Medulla oblongata (tissue), 1 donor: ENCODE measurements at regions not wholly inside any gene's neighbourhood (a gene's known extent, or its start where the extent isn't known, plus 50 kb on each side); places are given as distances from the start of the nearest gene placed in this dataset.

Experiments
- DNase-seq: peaks from one replicate; pipeline ENCODE4 v3.0.0-alpha.2; 2015; ENCODE audit errors: extremely low spot score

DNA sequence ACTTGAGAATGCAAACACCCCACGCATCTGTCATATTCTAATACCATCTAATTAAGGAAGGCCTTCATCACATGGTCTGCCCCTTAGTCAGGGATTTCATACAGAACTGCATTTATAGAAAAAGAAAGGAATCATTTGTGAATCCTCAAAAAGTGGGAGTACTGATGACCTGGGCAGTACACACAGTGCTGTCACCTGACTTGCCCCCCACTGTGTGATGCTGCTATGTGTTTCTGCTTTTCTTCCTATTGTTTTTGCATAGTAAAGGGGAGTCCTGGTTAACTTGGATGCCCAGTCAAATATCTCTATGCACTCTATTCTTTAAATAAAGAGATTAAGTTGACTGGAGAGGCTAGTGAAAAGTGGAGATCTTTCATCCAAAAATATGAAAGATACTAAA, 1921.2 kb upstream of the PRR20A start:
- DNase-seq, result no peak

DNA sequence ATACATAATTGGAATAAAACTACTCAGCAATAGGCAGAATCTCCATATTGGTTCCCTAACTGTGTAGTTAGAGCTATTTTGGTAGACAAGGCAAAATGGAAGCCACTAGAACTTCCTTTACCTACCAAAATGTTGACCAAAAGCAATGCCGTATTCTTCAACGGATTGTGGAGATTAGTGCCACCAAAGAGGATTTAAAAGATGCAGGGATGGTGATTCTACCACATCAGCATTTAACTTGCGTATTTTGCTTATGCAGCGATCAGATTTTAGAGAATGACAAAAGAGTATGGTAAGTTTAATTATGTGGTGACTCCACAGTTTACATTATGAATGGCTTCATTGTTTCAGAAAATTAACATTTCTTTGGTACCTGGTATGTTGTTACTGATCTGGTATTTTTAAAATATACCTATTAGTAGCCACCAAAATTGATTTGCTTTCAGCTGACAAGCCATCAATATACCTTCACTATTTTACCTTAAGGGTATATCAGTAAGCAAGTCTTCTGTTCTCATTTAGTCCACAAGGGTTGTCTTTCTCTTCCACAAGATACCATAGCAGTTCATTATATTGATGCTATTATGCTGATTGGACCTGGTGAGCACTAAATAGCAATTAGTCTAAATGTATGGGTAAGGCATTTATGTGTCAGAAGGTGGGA, 1910.7 kb upstream of the PRR20A start:
- DNase-seq, result no peak

DNA sequence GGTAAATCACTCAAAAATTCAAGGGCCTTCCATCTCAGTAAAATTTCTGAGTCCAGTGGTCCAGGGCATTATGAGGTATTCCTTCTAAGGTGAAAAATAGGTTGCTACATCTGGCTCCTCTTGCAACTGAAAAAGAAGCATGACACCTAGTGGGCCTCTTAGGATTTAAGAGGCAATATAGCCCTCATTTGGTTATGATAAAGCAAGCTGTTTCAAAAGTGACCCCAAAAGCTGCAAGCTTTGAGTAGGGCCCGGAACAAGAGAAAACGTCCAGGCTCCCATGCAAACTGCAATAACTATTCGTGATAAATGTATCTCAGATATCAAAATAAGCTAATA, 1910.2 kb upstream of the PRR20A start:
- no peak for DNase-seq

DNA sequence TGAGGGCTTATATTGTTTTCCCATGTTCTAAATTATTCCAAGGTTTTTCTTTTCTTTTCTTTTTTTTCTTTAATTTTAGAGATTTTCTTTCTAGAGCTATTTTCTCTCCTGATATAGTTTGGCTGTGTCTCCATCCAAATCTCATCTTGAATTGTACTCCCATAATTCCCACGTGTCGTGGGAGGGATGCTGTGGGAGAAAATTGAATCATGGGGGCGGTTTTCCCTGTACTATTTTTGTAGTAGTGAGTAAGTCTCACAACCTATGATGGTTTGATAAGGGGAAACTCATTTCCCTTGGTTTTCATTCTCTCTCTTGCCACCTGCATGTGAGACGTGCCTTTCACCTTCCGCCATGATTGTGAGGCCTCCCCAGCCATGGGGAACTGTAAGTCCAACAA, 1906.4 kb upstream of the PRR20A start:
- no peak for DNase-seq

DNA sequence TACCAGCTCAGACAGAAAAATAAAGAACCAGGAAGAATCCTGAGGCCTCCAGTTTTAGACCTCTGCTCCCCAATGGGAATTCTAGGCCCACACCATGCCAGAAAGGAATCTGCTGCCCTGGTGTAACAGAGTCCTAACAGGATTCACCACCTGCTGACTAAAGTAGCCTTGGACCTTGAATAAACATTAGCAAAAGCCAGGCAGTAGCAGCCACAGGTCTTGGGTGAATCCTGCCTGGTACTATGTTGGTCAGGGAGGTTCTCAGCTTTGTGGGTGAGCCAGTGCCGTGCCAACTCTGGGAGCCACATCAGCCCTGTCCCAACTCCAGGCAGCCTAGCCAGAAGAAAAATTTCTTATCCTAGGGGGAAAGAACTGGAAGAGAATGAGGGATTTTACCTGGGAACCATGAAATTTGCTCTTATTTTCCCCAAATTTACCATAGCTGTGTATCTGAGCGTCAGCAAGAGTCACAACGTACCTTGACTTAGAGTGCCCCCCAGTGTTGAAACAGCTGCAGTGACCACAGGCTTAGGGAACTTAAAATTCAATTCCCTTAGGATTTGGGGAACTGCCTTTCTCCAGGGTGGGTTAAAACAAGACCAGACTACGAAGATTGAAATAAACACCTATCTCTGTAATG, 1895.6 kb upstream of the PRR20A start:
- DNase-seq, result no peak

DNA sequence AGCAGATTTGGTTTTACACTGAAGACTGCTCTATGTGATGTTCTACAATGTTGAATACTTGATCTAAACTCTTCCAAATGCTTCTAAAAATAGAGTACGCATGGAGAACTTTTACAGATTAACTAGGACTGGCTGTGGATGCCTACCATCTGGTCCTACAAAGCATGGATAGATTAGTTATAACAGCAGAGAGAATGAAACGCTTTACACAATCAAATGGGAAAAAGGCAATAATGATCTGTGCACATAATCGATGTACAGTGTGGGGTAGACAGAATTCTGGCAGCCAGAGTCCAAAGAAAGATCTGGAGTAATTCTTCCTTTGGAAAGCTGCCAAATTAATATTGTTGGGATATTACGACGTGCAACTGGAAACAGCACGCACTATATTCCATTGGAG, 1885.5 kb upstream of the PRR20A start:
- no peak for DNase-seq

DNA sequence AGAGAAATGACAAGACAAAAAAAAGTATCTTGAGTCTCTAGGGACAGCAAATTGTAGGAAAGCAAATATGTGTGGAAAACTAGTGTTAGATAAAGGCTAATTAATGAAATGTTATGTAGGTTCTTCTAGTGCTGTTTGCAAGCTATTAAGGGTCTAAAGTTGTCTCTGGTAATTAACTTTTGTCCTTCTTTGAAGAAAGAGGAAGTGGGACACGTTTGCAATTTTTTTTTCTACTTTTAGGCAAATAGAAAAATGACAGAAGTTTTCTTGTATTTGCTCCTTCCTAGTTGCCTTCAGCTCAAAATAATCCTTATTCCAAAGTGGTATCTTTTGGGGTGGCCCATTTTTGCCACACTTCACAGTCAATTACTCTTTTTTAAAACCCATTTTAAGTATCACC, 1877.7 kb upstream of the PRR20A start:
- no peak for DNase-seq

DNA sequence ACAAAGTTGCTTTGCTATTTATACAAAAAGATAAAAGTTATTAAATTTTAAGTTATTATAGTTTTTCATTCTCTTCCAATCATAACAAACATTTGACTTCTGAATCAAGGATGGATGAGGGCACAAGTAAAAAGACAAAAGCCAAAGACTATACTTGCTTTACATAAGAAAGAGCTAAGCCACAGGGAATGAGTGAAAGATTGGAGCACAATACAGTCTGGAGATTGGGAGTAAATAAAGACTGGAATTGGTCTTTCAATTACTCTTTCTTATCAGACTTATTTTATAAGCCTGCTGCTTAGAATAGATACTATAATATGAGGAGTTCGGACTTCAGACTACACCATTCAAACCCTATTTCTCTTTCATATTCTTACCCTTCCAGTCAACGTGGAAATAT, 1874.1 kb upstream of the PRR20A start:
- no peak for DNase-seq

DNA sequence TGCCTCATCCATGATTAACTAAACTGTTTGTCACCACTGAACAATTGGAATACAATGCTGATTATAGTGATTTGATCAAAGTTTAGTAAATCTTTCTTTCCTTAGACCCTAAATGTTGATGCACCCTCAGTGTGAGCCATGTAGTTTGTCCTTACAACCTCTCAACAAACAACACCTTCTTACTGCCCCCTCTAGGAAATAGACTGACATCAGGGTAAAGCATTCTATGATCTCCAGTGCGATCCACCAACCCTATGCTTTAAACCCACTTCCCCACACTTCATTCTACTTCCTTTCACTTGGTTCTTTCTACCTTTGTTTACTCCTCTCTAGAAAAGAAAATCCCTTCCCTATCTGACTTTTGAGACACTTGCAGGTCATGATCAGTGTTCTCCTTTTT, 1842.5 kb upstream of the PRR20A start:
- DNase-seq, result no peak

DNA sequence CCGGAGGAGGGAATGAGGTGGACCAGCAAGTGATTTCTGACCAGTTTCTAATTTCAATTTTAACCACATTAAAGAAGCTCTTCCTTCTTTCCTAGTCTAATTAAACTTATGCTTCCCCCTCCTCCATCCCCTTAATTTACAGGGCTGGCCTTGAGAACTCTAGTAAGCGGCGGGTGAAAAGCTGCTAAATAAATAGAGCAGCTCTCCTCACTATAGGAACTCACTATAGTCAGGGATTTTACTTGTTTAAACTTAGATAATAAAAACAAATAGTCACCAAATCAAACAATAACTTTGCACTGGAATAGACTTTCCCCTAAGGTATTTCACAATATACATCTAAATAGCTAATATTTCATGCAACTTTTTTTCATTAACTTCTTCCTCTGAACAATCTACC, 1838.2 kb upstream of the PRR20A start:
- no peak for DNase-seq

DNA sequence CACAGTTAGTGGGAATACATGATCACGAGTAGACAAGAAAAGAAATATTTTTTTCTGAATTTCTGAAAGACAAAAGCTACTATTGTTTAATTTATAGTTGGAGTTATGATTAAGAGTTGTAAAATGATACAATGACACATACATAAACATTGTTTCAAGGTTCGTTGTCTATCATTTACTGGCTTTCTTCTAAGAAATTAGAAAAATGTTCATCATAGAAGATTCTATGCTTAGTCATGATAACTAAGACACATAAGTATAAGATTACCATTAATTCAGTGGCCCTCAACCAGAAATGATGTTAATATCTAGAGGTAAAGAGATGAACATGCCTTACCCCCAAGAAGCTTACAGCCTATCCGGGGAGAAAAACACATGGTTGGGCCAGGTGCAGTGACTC, 1832.8 kb upstream of the PRR20A start:
- DNase-seq, result no peak

DNA sequence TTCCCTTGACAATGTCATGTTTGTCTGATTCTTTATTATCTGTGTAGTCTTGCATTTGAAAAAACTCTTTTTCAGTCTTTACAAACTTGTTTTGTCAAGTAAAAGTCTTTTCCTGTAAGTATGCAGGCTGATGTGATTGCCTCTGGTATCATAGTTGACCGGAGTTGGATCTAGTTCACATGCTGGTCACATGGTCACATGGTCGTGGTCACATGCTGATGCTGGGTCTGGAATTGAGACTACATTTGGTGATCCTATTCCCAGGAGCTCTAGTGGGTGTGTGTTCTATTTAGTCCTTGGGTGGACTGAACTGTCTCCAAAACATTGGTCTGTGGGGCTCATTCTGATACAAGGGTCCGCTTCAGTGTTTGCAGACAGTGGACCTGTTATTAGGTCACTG, 1798.8 kb upstream of the PRR20A start:
- no peak for DNase-seq

DNA sequence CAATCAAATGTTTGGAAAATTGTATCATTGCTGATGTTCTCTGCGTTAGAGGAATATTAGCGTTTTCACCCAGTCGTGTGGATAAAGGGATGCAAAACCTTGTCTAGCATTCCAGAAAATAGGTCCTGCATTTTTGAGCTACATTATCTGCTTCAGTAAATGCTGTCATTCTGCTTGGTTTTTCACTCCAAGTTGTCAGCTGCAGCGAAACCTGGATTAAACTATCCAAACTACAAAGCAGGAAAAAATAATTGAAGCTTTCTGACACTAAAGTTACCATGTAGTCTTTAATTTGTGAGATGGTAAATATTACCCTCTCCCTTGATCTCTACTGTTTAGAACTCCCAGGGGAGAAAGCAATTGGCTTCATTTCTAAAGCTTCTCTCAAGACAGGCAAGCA, 1795.5 kb upstream of the PRR20A start:
- no peak for DNase-seq

DNA sequence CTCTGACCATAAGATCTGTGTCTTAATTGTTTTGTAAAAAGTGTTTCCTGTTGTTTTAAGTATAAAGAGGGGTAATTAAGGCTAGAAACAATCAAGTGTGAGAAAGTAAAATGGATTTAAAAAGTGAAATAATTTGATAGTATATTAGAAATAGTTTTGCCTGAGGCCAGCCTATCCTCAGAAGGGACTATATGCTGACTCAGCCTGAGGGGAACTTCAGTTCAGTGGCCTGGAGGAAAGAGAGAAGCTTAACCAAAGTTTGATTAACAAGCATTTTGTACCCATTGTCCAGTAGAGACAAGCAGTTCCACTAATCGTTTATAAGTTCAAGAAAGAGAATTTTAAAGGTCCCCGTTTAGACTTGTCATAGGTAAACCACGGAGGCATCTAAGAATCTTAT, 1793.2 kb upstream of the PRR20A start:
- no peak for DNase-seq

DNA sequence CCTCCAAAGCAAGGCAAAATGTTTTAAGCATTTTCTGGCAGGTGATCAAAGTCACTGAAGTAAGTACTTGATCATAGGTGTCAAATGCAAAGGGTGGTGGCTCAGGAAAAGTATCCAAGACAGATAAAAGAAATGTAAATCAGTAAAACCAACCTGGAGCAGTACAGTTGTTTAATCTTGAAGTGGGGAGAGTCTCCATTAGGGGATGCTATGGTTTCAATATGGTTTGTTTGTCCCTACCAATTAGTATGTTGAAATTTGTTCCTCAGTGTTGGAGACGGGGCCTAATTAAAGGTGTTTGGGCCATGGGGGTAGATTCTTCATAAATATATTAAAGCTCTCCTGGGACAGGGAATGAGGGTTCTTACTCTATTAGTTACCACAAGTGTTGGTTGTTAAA, 1781.7 kb upstream of the PRR20A start:
- DNase-seq, result no peak

DNA sequence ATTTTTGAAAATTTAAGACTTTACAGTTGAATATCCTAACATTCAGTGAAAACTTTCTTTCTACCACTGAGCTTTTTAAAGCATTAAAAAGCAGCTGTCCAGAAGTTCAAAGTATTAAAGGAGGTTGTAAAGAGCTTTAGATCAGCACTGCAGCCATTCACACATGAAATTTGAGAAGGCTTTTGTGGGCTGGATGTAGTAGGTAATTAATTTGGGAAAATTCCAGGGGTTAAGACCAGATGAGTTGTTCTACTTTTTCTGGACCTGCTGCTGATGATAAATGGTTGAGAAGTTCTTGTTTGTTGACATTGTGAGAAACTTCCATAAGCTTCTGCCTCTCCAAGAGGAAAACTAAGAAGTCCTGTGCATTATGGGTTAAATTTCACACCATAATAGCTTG, 1779.6 kb upstream of the PRR20A start:
- no peak for DNase-seq

DNA sequence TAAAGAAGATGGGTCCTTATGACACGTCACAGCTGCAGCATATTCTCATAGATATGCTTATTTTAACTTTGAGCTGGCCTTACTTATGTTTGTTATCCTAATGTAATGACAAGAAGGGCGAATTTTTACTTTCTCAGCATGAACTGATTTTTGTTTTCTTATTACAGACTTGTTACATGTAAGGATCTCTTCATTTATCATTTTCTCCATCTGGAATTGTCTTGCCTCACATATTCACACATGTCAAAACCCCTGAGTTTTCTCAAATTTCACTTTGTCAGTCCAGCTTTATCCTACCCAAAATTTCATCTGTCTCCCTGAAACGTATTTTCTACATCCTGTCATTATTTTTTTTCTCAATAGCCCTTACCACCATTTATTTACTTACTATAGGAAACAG, 1774.0 kb upstream of the PRR20A start:
- no peak for DNase-seq

DNA sequence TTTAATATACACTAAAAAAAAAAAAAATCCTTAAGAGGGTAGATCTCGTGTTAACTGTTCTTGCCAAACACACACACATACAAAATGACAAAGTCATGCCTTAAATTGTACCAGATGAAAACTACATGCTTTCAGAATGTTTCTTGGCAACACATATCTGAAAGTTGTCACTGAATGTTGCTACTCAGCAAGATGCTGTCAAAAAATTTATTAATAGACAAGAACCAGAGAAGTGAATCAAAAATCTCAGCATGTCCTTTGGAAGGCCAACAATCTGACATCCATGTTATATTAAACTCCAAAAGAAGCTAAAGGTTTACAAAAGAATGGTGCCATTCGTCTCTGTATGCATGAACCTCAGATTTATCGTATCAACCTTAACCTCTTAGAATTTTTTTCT, 1746.2 kb upstream of the PRR20A start:
- no peak for DNase-seq

DNA sequence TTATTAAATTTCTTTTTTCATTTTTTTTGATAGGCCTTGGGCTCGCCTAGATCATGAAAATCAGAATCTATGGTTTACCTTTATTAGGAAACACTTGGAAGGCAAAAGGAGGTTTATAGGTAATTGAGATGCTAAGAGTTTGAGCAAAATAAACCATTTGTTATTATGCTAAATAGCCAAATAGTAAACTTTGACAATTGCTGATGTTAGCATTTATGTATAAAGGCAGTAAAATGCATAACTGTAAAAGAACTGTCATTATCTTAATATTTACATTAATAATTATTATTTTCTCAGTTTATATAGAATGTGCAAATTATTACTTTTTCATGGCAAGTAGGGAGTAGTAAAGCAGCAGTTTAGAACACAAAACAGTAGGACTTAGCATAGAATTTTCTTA, 1737.8 kb upstream of the PRR20A start:
- DNase-seq, result no peak

DNA sequence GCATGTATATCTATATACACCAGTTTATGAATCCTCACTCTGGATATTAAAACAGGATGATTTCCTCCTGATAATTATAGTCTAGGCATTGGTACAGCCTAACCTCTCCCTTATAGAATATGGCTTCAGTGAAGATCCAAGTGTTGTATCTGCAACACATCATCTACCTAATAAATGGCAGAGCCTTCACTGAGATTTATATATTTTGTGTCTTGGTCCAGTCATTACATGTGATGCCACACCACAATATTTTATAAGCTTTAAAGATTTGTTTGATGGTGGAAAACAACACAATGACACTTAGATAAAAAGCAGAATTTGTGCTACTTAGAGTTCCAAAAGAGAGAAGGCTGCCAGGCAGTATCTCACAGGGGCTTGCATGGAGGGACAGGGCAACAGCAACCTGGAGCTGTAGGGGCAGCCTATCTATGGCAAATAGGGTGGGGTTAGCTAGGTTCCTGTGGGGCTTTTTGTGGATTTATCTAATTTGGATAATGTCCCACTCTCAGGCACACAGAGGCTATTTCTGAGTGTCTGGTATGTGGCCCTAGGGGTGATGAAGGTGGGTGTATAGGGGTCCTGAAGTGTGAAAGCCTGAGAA, 1736.7 kb upstream of the PRR20A start:
- DNase-seq, result no peak

DNA sequence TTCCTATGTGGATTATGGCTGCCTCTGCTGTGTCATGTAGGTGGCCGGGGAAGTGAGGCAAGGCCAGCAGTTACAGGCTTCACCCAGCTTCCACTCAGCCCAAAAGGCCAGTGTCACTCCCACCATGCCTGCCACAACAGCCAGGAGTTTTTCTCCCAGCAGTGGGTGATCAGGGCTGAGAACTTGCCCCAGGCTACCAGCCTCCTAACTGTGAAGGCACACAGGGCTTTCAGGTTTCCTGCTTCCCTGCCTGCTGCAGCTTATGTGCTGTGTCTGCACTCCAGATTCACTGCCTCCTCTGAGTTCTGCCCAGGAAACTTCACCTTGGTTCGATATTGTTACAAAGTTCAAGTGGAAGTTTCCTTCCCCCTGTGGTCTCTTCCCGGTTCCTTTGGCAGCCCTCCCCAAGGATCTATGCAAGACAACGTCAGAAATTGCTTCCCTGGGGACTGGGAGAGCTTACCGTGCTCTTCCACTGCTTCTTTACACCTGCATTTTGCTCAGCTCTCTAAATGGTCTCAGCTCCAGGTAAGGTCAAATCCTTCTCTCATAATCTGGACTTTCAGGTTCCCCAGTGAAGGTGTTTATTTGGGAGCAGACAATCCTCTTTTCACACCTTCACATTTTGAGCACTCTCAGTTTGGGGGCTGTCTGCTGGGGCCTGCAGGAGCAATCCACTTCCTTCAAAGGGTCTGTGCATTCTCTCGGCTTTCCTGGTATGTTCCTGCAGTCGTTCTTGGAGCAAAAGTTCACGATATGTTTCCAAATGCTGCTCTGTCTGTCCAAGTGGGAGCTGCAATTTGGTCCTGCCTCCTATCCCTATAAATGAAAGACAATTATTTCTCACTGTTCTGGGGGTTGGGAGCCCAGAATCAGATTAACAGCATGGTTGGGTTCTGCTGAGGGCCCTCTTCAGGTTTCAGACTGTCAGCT, 1730.1 kb upstream of the PRR20A start:
- DNase-seq, result no peak

DNA sequence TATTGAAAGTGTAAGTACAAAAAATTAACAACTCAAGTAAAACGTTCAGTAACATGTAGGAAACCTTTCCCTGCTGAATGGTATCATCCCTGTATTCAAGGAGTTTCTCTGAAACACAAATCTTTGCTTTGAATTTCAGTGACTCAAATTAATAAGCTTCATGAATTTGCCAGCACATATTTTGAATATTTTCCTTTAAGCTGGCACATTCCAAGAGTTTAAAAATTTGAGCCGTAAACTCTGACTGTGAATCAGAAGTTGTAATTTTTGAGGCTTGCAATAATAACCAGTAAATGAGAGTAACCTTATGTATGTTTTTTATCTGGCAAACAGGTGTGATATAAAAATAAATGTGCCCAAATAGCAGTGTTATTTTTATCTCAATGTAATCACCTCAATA, 1722.6 kb upstream of the PRR20A start:
- DNase-seq, result no peak

DNA sequence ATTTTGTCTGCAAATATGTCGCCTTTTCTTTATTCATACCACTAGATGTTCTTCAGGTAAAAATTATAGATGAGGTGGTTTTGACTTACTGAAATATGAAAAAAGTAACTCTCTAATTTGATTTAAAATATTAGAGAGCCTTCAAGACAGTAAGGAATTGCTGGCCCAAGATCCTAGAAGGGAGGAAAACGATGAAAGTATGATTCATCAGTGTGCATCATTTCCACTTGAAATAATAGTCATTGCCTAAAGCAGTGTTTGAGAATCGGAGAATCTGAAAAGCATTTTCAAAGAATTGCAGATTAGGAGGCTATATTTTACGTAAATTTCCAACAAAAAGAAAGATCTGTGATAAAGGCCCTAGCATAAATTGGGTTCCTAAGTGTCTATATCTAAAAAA, 1707.9 kb upstream of the PRR20A start:
- DNase-seq, result no peak
